Dermis microvascular lymphatic vessel endothelial cell (primary cell): ENCODE measurements at regions not wholly inside any gene's neighbourhood (a gene's known extent, or its start where the extent isn't known, plus 50 kb on each side); places are given as distances from the start of the nearest gene placed in this dataset.
A peak's percentile ranks its signal among the peaks of the same experiment; 100 is the strongest.

Experiments
- DNase-seq, 2 donors: peaks; one replicate each; pipeline versions ENCODE4 v3.0.0 to v3.0.0-alpha.2; 2010; ENCODE audit warnings: low read depth in 2 of 2

DNA sequence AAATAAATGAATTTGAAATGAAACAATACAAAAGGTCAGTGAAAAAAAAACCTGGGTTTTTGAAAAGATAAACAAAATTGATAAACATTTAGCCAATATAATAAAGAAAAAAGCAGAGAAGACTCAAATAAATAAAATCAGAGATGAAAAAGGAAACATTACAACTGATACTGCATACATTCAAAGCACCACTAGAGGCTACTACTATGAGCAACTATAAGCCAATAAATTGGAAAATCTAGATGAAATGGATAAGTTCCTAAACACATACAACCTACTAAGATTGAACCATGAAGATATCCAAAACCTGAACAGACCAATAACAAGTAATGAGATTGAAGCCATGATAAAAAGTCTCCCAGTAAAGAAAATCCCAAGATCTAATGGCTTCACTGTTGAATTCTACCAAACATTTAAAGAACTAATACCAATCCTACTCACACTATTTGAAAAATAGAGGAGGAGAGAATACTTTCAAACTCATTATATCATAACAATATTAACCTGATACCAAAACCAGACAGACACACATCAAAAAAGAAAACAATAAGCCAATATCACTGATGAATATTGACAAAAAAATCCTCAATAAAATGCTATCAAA, 80.8 kb upstream of the CERS6 start:
- DNase-seq: peak in 1 of 2 donors; percentile 25

DNA sequence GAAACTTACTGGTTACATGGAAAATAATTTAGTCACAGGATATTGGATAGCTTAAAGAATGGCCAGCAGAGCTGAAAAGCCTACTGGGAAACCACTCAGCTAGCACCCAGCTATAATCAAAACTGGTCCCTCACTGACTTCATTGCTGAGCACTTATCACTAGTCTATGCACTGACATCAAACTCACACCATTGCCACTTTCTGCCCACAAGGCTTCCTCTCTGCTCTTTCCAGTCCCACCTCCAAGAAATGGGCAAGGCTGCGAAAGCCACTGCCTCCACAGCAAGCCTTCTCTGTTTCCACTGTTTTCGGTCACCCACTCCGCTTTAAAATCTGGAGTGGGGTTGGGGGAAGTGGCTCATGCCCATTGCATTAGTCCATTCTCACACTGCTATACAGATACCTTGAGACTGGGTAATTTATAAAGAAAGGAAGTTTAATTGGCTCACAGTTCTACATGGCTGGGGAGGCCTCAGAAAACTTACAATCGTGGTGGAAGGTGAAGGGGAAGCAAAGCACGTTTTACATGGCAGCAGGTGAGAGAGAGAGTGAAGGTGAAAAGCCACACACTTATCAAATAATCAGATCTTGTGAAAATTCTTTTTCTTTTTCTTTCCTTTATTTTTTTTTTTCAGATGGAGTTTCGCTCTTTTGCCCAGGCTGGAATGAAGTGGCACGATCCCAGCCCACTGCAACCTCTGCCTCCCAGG, 77.0 kb upstream of the CERS6 start:
- no peak for DNase-seq

DNA sequence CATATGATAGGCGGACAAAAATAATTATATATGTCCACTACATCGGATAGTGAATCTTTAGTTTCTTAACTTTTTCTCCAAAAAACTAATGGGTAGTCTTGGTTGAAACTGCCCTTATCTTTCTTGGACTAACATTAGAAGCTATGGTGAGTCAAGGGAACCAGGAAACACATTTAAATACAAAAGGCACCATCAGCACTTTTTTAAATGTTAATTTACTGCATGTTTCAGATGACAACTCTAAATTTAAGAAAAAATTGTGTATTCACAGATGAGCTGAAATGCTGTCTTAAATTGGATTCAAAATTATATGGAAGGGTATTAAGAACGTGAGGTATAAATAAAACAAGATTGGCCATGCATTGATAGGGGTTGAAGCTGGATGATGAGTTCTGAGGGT, 75.6 kb upstream of the CERS6 start:
- no peak for DNase-seq

DNA sequence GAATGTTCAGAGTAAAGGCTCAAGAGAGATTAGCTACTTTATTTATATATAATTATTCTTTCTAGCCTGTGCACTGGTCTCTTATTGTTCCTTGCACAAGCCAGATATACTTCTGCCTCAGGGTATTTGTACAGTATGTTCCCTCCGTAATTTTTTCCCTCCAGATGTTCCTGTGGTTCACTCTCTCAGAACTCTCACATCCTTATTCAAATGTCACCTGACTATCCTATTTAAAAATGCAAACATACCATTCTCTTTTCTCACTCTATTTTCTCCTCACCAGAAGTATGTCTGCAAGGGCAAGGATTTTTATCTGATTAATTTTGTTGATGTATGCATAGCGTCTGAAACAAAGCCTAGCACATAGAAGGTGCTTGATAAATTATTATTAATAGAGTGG, 64.0 kb upstream of the CERS6 start:
- DNase-seq: no peak

DNA sequence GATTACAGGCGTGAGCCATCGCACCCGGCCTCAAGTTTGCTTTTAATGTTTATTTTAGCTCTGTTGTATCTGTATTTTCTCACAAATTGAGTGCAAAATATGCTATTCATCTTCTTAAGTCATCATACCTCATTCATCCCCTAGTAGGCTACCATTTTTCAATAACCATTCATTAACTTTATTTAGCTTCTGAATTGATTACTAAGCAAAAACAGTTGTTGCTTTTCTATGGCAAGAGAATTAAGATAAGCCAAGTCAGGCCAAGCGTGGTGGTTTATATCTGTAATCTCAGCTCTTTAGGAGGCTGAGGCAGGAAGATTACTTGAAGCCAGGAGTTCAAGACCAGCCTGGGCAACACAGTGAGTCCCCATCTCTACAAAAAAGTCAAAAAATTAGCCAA, 63.3 kb upstream of the CERS6 start:
- DNase-seq: no peak

DNA sequence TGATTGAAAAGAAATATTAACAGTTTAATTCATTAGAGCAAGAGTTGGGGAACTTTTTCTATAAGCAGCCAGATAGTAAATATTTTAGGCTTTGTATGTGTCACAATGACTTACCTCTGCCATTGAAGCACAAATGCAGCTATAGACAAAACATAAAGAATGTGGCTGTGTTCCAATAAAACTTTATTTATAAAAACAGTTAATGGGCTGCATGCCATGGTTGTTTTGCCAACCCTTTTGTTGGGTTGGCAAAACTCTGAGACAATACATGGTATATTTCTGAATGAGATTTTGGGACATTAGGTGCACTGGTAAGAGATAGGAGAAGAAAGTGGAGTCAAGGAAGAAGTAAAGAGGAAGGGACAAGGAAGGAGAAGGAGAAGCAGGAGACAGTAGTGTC, 61.8 kb upstream of the CERS6 start:
- no peak for DNase-seq

DNA sequence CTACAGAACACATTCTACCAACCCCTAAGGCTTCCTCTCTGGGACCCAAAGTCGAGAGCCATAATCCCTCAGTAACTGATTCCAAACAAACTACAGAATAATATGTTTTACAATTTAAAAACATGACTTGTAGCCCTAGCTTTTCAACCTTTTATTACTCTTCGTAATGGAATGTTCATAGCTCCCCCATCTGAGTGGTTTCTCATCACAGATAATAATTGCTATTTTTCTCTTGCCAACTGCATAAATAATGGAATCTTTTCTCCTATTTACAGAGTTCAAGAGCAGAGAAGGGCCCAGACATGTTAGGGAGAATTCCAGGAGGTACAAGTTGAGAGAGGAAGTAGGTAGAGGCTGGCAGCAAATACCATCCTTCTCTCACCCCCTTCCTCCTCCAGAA, 59.9 kb upstream of the CERS6 start:
- DNase-seq: no peak

DNA sequence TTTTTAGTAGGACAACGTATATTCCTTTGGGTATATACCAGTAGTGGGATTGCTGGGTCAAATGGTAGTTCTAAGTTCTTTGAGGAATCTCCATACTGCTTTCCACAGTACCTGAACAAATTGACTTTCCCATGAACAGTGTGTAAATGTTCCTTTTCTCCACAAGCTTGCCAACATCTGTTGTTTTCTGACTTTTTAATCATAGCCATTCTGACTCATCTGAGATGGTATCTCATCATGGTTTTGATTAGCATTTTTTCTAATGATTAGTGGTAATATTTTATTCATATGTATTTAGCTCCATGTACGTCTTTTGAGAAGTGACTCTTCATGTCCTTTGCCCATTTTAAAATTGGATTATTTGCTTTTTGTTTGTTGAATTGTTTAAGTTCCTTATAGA, 58.4 kb upstream of the CERS6 start:
- no peak for DNase-seq

DNA sequence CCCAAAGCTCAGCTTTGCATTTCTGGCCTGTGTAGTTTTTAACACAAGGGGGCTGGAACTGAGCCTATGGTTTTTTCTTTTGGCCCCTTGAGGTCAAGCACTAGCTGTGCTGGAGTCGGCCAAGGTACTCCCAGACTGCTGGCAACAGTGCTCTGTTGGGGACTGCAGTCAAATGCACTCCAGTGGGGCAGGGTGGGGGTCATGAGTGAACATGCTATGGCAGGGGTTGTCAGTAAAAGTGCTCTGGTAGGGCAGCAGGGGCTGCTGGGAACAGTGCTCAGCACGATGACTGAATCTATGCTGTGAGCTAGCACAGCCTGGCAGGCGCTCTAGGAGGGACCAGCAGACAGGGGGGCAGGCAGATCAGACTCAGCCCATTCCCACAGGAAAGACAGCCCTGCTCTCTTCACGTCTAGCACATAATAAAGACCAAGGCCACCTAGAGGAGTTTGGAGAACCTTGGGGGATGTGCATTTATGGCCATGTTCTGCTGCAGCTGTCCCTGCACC, 55.0 kb upstream of the CERS6 start:
- no peak for DNase-seq

DNA sequence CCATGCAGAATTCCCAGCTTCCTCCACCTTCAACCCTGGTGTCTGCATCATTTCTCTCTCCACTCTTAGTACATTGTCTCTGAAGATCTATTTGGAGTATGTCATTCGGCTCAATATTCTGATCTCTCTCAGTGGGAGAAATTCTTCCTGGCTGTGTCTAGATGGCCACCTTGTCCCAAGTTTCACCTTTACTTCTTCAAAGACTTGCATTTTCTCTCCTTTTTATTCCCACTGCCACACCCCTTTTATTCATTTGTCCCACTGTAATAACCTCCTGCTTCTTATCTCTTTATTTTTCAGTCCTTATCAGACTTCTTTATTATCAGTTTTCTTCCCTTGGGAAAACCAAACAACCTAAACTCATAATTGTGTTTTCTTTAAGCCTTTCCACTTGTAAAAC, 54.3 kb upstream of the CERS6 start:
- no peak for DNase-seq

DNA sequence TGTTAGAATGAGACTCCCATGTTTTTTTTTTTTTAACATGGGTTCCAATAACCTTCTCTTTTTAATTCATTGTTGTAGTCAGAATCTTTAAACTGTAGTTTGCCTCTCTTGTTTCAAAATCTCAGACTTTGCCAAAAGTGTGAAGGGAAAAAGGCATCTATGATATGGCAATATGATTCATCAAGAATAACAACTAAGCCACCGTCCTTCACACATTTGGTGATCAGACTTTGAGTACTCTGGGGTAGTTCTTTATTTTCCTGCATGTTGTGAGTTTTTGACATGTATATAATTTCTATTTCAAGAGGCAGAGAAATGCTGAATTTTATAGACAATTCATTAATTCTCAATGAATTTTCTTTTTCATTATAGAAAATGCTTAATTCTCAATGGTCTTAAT, 53.5 kb upstream of the CERS6 start:
- DNase-seq: no peak

DNA sequence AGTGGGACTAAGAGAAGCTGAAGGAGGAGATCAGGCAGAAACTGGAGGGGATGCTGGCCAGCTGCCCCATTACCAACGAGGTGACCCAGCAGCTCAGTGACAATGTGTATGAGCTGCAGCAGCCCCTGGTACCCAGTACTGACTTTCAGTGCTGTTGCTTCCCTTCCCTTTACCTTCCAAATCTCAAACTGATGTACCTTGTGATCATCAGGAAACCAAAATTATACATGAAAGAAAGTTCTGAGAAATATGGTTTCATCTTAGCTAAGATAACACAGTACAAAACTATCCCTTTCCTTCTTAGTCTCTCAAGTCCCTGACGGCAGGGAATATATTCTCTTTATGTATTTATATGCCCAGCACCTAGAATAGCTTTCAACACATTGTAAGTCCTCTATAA, 52.3 kb upstream of the CERS6 start:
- DNase-seq: no peak

DNA sequence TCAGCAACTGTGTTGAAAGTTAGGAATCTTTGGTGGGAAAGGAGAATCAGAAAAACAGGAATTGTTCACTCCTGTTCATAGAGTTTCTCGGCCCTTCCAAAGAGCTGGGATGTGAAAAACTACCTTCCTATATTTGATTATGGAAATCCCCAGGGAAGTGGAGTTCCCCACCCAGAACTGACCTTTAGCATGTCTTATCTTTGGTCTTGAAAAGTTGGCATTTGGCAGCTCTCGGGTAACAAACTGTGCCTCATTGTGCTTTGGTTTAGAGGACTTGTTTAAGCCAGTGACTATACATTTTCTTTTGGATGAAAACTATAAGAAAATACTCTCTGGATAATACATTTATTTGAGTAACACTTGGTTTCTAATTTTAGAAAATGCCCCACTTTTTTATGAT, 51.3 kb upstream of the CERS6 start:
- no peak for DNase-seq
